Suppressor macrophage (primary cell): ENCODE measurements at regions not wholly inside any gene's neighbourhood (a gene's known extent, or its start where the extent isn't known, plus 50 kb on each side); places are given as distances from the start of the nearest gene placed in this dataset.
"Not testable (repeated sequence)": the region's sequence is repeated elsewhere in the genome, so short reads cannot be mapped to it uniquely, and the experiment has no call there.

Experiments
- DNase-seq, 4 experiments: peaks; one replicate each; pipeline ENCODE4 v3.0.0-alpha.2; 2020 to 2022

DNA sequence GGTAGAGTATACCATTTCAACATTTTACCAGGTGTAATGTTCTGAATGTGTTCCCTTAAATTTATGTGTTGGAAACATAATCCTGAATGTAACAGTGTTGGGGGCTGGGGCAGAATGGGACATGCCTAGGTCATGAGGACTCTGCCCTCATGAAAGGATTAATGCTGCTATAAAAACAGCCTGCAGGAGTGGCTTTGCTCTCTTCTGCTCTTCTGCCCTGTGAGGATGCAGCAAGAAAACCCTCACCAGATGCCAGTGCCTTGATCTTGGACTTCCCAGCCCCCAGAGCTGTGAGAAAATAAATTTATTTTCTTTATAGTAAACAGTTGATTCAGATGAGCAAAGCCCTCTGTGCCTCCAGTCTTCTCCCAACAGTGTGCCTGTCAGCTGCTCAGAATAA lies 326.0 kb upstream of the ONECUT1 start:
- no peak for DNase-seq

DNA sequence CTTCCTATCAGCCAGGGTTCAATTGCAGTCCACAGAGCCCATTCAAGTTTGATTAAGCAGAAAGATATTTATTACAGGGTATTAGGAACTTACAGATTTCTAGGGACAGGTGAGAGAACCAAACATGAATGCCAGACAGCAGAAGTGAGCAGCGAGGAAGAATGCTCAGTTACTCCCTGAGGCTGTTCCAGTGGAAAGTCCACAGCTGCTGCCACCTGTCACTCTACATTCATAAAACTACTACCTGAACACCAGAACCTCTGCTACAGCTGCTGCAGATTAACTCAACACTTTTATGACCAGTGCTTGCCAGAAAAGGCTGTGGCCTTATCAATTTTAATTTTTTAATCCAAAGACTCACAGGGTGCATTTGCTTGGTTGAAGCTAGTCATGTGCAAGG lies 325.4 kb upstream of the ONECUT1 start:
- DNase-seq, result no peak

DNA sequence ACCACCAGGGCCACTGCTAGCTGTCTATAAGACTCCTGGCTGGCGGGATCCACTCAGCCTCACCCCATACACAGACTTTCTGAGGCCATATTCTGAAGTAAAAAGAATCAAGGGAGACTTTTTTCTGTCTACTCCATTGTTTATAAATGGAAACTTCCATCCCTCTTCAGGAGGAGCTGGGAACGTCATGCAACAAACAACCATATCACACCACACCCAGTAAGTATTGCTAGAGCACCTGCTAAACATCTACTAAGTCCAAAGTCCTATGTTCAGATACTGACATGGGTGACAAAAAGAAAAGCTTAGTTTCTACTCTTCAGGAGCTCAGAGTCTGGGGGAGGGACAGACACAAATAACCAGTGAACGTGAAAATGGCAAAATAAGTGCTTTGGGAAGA lies 324.8 kb upstream of the ONECUT1 start:
- no peak for DNase-seq

GRCh38 chr15:53110999-53111398 lies 320.9 kb upstream of the ONECUT1 start:
- DNase-seq, result no peak

- DNase-seq, result no peak
These were observed 318.2 kb upstream of the ONECUT1 start for GRCh38 chr15:53108319-53108718.

GRCh38 chr15:53107855-53108254 lies 317.7 kb upstream of the ONECUT1 start:
- no peak for DNase-seq

DNA sequence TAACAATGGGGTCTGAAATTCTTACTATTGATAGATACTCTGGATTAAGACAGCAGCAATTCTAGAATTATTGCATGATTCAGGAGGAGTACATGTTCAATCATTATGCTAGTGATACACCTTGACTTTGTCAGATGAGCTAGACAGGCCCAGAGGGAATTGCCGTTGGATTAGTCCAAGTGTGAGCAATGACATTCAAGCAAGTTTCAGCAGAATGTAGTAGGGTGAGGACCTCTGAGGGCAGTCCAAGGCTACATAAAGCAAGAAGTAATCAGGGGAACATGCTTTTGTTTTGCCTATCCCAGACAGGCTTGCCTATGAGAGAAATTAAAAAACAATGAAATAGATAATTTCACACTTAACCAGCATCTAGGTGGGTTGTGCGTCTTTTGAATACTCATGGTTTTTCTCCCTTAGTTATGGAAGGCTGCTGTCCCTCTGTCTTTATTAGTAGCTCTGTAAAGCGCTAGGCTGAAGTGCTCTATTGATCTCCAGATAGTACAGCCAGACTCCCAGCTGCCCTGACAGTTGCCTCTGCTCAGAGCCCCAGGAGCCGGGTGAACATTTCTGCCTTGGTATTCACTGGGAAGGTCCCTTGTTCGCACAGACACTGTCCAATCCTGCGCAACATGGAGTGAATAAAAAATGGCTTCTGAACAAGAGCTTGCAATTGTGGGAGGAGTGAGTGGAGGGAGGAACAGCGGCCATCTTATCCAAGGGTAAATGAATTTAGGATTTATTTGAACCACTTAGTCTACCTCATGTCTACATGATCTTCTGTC lies 316.6 kb upstream of the ONECUT1 start:
- DNase-seq, result no peak

DNA sequence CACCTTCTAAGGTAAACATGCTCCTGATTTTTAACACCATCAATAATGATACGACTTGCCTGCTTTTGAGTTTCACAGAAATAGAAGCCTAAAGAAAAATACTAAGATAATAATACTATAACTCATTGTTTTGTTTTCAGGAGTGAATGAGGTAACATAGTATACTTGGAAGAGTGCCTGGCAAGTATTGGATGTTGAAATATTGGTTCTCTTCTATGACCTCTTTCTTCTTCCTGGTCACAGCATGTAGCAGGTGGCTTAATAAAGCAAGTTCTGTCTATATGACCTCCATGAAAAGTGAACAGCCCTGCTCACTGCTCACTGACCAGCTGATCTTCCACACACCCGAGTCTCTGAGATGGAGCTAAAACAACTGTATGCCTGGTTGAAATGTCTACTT lies 312.3 kb upstream of the ONECUT1 start:
- no peak for DNase-seq

GRCh38 chr15:53080484-53080883 lies 290.3 kb upstream of the ONECUT1 start:
- DNase-seq, result no peak

DNA sequence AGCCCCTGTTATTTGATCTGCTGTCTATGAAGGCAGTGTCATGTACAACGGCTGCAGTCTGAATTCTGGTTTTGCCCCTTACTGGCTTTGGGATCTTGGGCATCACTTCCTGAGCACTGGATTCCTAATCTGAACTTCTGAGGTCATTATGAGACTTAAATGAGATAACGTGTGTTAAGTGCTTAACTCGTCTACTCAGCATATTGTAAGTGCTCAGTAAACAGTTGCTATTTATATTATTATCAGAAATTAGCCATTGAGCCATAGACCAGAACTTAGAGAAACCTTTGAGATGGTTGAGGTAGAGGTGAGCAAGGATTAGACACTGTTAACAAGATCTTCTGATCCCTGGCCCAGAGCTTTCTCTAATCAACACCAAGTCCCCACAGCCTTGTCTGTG lies 284.1 kb upstream of the ONECUT1 start:
- no peak for DNase-seq

GRCh38 chr15:53072077-53072476 lies 281.9 kb upstream of the ONECUT1 start:
- DNase-seq, result peak in 3 of 4 experiments; percentile 3 to 23 (median 23)

DNA sequence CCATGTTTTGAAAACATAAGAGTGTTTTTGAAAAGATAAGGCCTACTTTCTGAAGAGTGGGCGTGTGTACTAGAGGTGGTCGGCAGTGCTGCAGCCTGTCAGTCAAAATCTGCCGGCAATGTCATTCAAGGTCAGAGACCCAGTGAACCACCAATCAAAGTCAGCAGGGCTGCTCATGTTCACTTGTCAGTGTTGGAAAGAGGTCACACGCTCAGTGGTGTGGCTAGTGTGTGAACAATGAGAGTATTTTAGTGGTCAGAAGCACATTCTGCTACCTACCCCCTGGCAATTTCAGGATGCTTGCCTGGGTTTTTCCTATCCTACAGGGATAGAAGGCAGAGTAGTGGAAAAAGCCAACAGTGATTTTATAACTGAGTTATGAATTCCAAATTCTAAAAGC lies 278.5 kb upstream of the ONECUT1 start:
- no peak for DNase-seq

- DNase-seq, result no peak
These were observed 269.3 kb upstream of the ONECUT1 start for GRCh38 chr15:53059273-53060043.

GRCh38 chr15:53046153-53046790 lies 256.1 kb upstream of the ONECUT1 start:
- no peak for DNase-seq

DNA sequence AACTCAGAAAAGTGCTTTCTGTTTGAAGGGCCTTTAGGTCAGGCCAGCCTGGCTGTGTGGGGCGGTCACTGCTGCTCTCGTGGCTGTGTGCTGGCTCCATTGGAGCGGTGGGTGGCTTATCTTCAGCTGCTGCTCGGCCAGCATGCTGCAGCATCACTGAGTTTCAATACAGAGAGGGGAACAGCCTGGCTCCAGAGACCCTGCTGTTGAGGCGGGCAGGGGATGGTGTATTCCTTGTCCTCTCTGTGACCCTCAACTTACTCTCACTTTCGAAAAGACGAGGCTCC lies 248.5 kb upstream of the ONECUT1 start:
- DNase-seq, result no peak

GRCh38 chr15:53037904-53038654 lies 247.9 kb upstream of the ONECUT1 start:
- no peak for DNase-seq

DNA sequence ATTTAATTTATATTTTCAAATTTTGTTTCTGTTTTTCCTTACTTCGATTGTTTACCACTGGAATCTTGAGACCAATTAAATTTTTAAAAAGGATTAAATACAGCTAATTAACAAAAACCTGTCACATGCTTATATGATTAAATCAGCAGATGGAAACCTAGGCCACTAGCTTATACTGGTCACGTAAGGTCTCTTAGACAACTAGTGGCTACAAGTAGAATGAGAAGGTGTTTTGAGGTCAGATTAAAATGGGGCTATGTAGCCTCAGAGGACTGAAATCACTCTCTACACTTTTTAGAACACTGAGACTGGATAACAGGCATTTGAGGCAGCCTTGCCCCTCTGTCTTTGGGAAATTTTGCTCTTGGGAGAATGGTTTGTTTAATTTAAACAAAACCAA lies 246.5 kb upstream of the ONECUT1 start:
- no peak for DNase-seq

DNA sequence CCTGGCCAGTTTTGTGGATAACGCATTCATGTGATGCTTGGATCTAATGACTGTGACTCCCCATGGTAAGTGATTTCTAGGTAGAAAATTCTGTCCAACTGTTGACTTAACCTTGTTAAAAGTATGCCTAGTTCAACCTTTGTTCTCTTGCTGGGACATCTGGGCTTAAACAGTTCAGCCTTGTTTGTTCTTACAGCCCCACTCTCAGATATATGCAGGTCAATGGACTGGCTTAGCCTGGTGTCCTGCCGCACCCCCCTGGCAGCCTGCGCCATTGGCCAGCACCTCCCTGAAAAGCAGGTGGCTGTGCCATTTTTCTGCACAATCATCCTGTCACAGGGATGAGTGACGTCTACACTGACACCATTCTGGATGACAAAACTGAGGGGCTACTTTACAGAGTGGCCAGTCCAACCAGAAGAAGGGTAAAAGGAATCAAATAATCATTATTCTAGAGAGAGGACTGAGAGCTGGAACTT lies 244.7 kb upstream of the ONECUT1 start:
- no peak for DNase-seq

DNA sequence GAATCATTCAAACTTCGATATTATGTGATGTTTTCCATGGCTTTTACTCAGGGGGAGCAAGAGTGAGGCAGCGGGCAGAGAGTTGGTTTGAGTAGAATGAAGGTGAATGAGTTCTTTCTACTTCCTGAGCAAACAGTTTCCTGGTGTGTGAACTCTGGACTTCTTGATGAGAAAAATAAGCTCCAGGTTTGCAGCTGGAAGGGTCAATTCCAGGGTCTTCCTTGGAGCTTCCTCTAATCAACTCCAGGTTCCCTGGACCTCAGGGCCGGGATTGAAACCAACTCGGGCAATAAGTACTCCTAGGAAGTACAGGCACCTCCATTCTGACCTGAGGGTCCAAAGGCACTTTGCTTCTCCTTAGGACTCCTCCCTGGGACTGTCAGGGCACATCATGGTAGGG lies 243.6 kb upstream of the ONECUT1 start:
- DNase-seq, result no peak

- DNase-seq, result no peak
These were observed 241.3 kb upstream of the ONECUT1 start for GRCh38 chr15:53031469-53031868.

DNA sequence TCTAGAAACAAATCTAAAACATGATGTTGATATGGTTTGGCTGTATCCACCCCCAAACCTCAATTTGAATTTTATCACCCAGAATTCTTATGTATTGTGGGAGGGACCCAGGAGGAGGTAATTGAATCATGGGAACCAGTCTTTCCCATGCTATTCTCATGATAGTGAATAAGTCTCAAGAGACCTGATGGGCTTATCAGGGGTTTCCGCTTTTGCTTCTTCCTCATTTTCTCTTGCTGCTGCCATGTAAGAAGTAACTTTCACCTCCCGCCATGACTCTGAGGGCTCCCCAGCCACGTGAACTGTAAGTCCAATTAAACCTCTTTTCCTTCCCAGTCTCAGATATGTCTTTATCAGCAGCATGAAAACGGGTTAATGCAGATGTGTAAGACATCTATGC lies 232.7 kb upstream of the ONECUT1 start:
- DNase-seq, result no peak

DNA sequence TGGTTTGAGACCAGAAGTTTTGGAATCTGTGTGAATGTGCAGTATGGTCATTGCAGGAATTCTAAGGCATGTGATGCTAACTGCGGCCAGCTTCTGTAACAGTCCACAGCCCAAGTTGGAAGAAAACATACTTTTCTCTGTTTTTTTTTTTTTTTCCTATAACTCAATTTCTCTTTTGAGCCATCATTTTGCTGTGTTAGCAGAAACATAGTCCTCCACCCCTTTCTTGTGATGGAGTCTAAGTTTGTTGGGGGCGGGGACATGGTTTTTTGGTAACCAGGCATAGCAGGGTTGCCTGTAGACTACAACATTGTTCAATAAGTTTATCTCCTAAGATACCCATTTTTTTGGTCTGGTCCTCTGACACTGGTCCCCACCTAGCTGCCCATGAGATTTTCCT lies 223.2 kb upstream of the ONECUT1 start:
- DNase-seq, result no peak

DNA sequence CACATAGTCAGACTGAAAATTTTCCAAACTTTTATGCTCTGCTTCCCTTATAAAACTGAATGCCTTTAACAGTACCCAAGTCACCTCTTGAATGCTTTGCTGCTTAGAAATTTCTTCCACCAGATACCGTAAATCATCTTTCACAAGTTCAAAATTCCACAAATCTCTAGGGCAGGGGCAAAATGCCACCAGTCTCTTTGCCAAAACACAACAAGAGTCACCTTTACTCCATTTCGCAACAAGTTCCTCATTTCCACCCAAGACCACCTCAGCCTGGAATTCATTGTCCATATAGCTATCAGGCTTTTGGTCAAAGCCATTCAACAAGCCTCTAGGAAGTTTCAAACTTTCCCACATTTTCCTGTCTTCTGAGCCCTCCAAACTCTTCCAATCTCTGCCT lies 221.6 kb upstream of the ONECUT1 start:
- DNase-seq, result not testable (repeated sequence)
